Right lobe of liver (tissue), 6 donors: ENCODE measurements at regions not wholly inside any gene's neighbourhood (a gene's known extent, or its start where the extent isn't known, plus 50 kb on each side); places are given as distances from the start of the nearest gene placed in this dataset.
A peak's percentile ranks its signal among the peaks of the same experiment; 100 is the strongest.

Experiments
- ATAC-seq, 4 donors: fragments of 200-7000 bp; cut with Tn5 transposase; one replicate each; pipeline ENCODE4 v1.9.1; 2020; ENCODE audit warnings: mild to moderate bottlenecking in 4 of 4, moderate library complexity in 4 of 4
- DNase-seq, 3 donors: peaks; one replicate each; pipeline ENCODE4 v3.0.0-alpha.2; 2020
- H3K27ac ChIP-seq, 3 donors: fragments of 200-600 bp; one replicate each; pipeline ENCODE4 v1.8.0; 2022
- H3K27me3 ChIP-seq, 2 donors: fragments of 200-600 bp; one replicate each; pipeline ENCODE4 v1.8.0; 2022
- H3K36me3 ChIP-seq, 4 donors: fragments of 200-600 bp; sonication (generic) in 1 of 4; one replicate each; pipeline versions ENCODE4 v1.5.1 to v1.8.0; 2017 to 2022; ENCODE audit warnings: control low read depth in 1 of 4
- H3K4me1 ChIP-seq, 4 donors: fragments of 200-600 bp; sonication (generic) in 1 of 4; one replicate each; pipeline versions ENCODE4 v1.5.1 to v1.8.0; 2017 to 2022; ENCODE audit warnings: control low read depth in 1 of 4
- H3K4me3 ChIP-seq, 3 donors: fragments of 200-600 bp; one replicate each; pipeline ENCODE4 v1.8.0; 2022
- H3K9me3 ChIP-seq, 4 donors: fragments of 200-600 bp; sonication (generic) in 1 of 4; one replicate each; pipeline versions ENCODE4 v1.5.1 to v1.8.0; 2017 to 2022; ENCODE audit warnings: control low read depth in 1 of 4
- CTCF ChIP-seq, 4 donors: fragments of 200-600 bp in 3 of 4; fragments of 450-650 bp in 1 of 4; IDR thresholded peaks; one replicate each; pipeline versions ENCODE4 v1.5.1 to v1.8.0; 2016 to 2022; ENCODE audit warnings: antibody characterized with exemption in 4 of 4, mild to moderate bottlenecking in 2 of 4
- POLR2A ChIP-seq: fragments of 450-650 bp; IDR thresholded peaks from one replicate; pipeline ENCODE4 v1.6.1; 2017; ENCODE audit warnings: antibody characterized with exemption, mild to moderate bottlenecking
- WGBS: methylation state at CpG from one replicate; pipeline ENCODE4 v1.1.6; 2018; ENCODE audit warnings: low coverage, low lambda C conversion rate; ENCODE audit not compliant: insufficient coverage; ENCODE audit errors: missing lambda C conversion rate; 5-methylcytosine and 5-hydroxymethylcytosine counted together
- intact Hi-C, 2 donors: fragments of 100-400 bp; cut with DNase I; formaldehyde crosslinking; loops; one replicate each; pipeline versions ENCODE4 v1.11.2 to v1.14.1; 2022
- donor health status: DM: no; HTN: yes; CAD: no.
- donor health status: DM: no; HTN: no; CAD: no.
- donor health status: DM: no; HTN: no; CAD: no.
- donor health status: DM: no; HTN: yes; CAD: no.
- donor health status: DM: no; HTN: yes; CAD: no.

GRCh38 chr21:16625491-16625890 lies 887.4 kb upstream of the CXADR start:
- Histone ChIP-seq H3K4me1 (peaks cover 0 to 8% (median 4%) of the 10 kb centered on the region in 4 donors), H3K9me3 (no peaks in the 10 kb centered on the region), H3K27me3 (no peaks in the 10 kb centered on the region), H3K27ac (no peak overlapping the region), H3K36me3 (peaks cover 0 to 5% (median 0%) of the 10 kb centered on the region in 4 donors), H3K4me3 (no peak overlapping the region)
- intact Hi-C loops: no loop called here
- DNase-seq: no peak
- no peak for TF ChIP-seq POLR2A
- TF ChIP-seq CTCF (IDR thresholded peaks at IDR 0.05): no peak
- 60% methylated on average over 1 of the region's 1 CpG for WGBS
- no peak for ATAC-seq

- no peaks in the 10 kb centered on the region for H3K9me3 ChIP-seq
- WGBS: 34% methylated on average over 4 of the region's 4 CpGs
- H3K27ac ChIP-seq: no peak overlapping the region
- peaks cover 0 to 11% (median 0%) of the 10 kb centered on the region in 4 donors for H3K4me1 ChIP-seq
- TF ChIP-seq CTCF (IDR thresholded peaks at IDR 0.05) (no peak), POLR2A (no peak)
- no peaks in the 10 kb centered on the region for H3K27me3 ChIP-seq
- no peak for DNase-seq
- intact Hi-C loops: no loop called here
- no peak overlapping the region for H3K4me3 ChIP-seq
- peak; percentile 42 to 66 (median 55) for ATAC-seq
- H3K36me3 ChIP-seq: no peaks in the 10 kb centered on the region
Observed at GRCh38 chr21:16633831-16634459, 878.9 kb upstream of the CXADR start.

- no peaks in the 10 kb centered on the region for H3K9me3 ChIP-seq
- no peak for ATAC-seq
- DNase-seq: no peak
- no peaks in the 10 kb centered on the region for H3K36me3 ChIP-seq
- peaks cover 0 to 11% (median 0%) of the 10 kb centered on the region in 4 donors for H3K4me1 ChIP-seq
- no peak overlapping the region for H3K27ac ChIP-seq
- TF ChIP-seq CTCF (IDR thresholded peaks at IDR 0.05): no peak
- intact Hi-C loops: no loop called here
- 72% methylated on average over 4 of the region's 4 CpGs for WGBS
- H3K27me3 ChIP-seq: no peaks in the 10 kb centered on the region
- no peak overlapping the region for H3K4me3 ChIP-seq
Observed at GRCh38 chr21:16634515-16634914, 878.3 kb upstream of the CXADR start.

GRCh38 chr21:16640297-16641027 lies 872.4 kb upstream of the CXADR start:
- Histone ChIP-seq H3K9me3 (no peaks in the 10 kb centered on the region), H3K27ac (peak overlapping the region in 2 of 3 donors; percentile 34 to 37), H3K27me3 (no peaks in the 10 kb centered on the region), H3K4me1 (no peaks in the 10 kb centered on the region), H3K36me3 (no peaks in the 10 kb centered on the region), H3K4me3 (peak overlapping the region in 1 of 3 donors; percentile 11)
- intact Hi-C loops: no loop called here
- TF ChIP-seq CTCF (IDR thresholded peaks at IDR 0.05) (no peak), POLR2A (no peak)
- 44% methylated on average over 3 of the region's 3 CpGs for WGBS
- no peak for DNase-seq
- peak; percentile 91 to 95 (median 92) for ATAC-seq
